Suprapubic skin (tissue), 4 donors: ENCODE measurements at regions not wholly inside any gene's neighbourhood (a gene's known extent, or its start where the extent isn't known, plus 50 kb on each side); places are given as distances from the start of the nearest gene placed in this dataset.
A peak's percentile ranks its signal among the peaks of the same experiment; 100 is the strongest.

Experiments
- DNase-seq, 2 donors: peaks; one replicate each; pipeline ENCODE4 v3.0.0-alpha.2; 2019; ENCODE audit warnings: low spot score in 2 of 2
- H3K27ac ChIP-seq: fragments of 200-600 bp; sonication (generic); one replicate; pipeline ENCODE4 v1.5.1; 2019
- H3K27me3 ChIP-seq: fragments of 200-600 bp; sonication (generic); one replicate; pipeline ENCODE4 v1.5.1; 2019
- H3K36me3 ChIP-seq: fragments of 200-600 bp; sonication (generic); one replicate; pipeline ENCODE4 v1.5.1; 2019
- H3K4me1 ChIP-seq: fragments of 200-600 bp; sonication (generic); one replicate; pipeline ENCODE4 v1.5.1; 2019
- H3K4me3 ChIP-seq: fragments of 200-600 bp; sonication (generic); one replicate; pipeline ENCODE4 v1.5.1; 2019; ENCODE audit warnings: mild to moderate bottlenecking
- H3K9me3 ChIP-seq: fragments of 200-600 bp; sonication (generic); one replicate; pipeline ENCODE4 v1.5.1; 2019
- CTCF ChIP-seq, 2 donors: fragments of 200-600 bp in 1 of 2; fragments of 450-650 bp in 1 of 2; sonication (generic) in 1 of 2; IDR thresholded peaks; one replicate each; pipeline ENCODE4 v1.5.1; 2016 to 2019; ENCODE audit warnings: antibody characterized with exemption in 2 of 2, mild to moderate bottlenecking in 1 of 2, moderate library complexity in 1 of 2
- EP300 ChIP-seq: sonication (generic); formaldehyde crosslinking; IDR thresholded peaks from one replicate; pipeline ENCODE4 v1.6.1; 2017; ENCODE audit warnings: antibody characterized with exemption
- POLR2A ChIP-seq, 2 donors: fragments of 450-650 bp; IDR thresholded peaks; one replicate each; pipeline ENCODE4 v1.6.1; 2017; ENCODE audit warnings: antibody characterized with exemption in 2 of 2, mild to moderate bottlenecking in 2 of 2, moderate library complexity in 2 of 2
- POLR2AphosphoS5 ChIP-seq, 3 donors: sonication (generic); formaldehyde crosslinking; IDR thresholded peaks; one replicate each; pipeline ENCODE4 v1.6.1; 2017; ENCODE audit warnings: antibody characterized with exemption in 3 of 3
- WGBS: methylation state at CpG from one replicate; pipeline ENCODE4 v1.1.5; 2018; 5-methylcytosine and 5-hydroxymethylcytosine counted together

GRCh38 chr18:54675076-54675475 lies 84.0 kb downstream of the DYNAP start:
- no peak overlapping the region for H3K27ac ChIP-seq
- DNase-seq = no peak
- H3K27me3 ChIP-seq = no peaks in the 10 kb centered on the region
- no peaks in the 10 kb centered on the region for H3K9me3 ChIP-seq
- H3K36me3 ChIP-seq = no peaks in the 10 kb centered on the region
- whole genome bisulfite sequencing = 69% methylated on average over 1 of the region's 1 CpG
- no peaks in the 10 kb centered on the region for H3K4me1 ChIP-seq
- H3K4me3 ChIP-seq = no peak overlapping the region
- TF ChIP-seq POLR2A (IDR thresholded peaks at IDR 0.05) (no peak), CTCF (IDR thresholded peaks at IDR 0.05) (no peak)

GRCh38 chr18:54679318-54680149 lies 88.5 kb downstream of the DYNAP start:
- H3K4me1 ChIP-seq = no peaks in the 10 kb centered on the region
- 35% methylated on average over 4 of the region's 4 CpGs for WGBS
- no peaks in the 10 kb centered on the region for H3K9me3 ChIP-seq
- no peaks in the 10 kb centered on the region for H3K36me3 ChIP-seq
- H3K27ac ChIP-seq = no peak overlapping the region
- no peak overlapping the region for H3K4me3 ChIP-seq
- TF ChIP-seq EP300 (no peak), CTCF (IDR thresholded peaks at IDR 0.05) (peak; percentile 40 to 45)
- no peaks in the 10 kb centered on the region for H3K27me3 ChIP-seq
- DNase-seq = no peak

- TF ChIP-seq POLR2A (IDR thresholded peaks at IDR 0.05) (no peak), CTCF (IDR thresholded peaks at IDR 0.05) (no peak), EP300 (no peak)
- WGBS = 58% methylated on average over 6 of the region's 6 CpGs
- no peaks in the 10 kb centered on the region for H3K36me3 ChIP-seq
- no peak overlapping the region for H3K27ac ChIP-seq
- DNase-seq = no peak
- H3K4me1 ChIP-seq = no peaks in the 10 kb centered on the region
- no peak overlapping the region for H3K4me3 ChIP-seq
- H3K27me3 ChIP-seq = no peaks in the 10 kb centered on the region
- no peaks in the 10 kb centered on the region for H3K9me3 ChIP-seq
These were observed 93.7 kb downstream of the DYNAP start for GRCh38 chr18:54684784-54685183.

- H3K4me3 ChIP-seq = no peak overlapping the region
- H3K27me3 ChIP-seq = no peaks in the 10 kb centered on the region
- no peak overlapping the region for H3K27ac ChIP-seq
- H3K9me3 ChIP-seq = no peaks in the 10 kb centered on the region
- no peaks in the 10 kb centered on the region for H3K36me3 ChIP-seq
- TF ChIP-seq POLR2A (IDR thresholded peaks at IDR 0.05) = no peak
- TF ChIP-seq EP300 = no peak
- no peak for TF ChIP-seq POLR2AphosphoS5 (IDR thresholded peaks at IDR 0.05)
- no peak for TF ChIP-seq CTCF (IDR thresholded peaks at IDR 0.05)
- no peaks in the 10 kb centered on the region for H3K4me1 ChIP-seq
- 87% methylated on average over 2 of the region's 2 CpGs for WGBS
- no peak for DNase-seq
These were observed 98.3 kb downstream of the DYNAP start for GRCh38 chr18:54689319-54689718.

- no peak overlapping the region for H3K4me3 ChIP-seq
- no peaks in the 10 kb centered on the region for H3K9me3 ChIP-seq
- WGBS = 48% methylated on average over 5 of the region's 5 CpGs
- no peak for DNase-seq
- TF ChIP-seq POLR2A (IDR thresholded peaks at IDR 0.05) (no peak), EP300 (no peak), CTCF (IDR thresholded peaks at IDR 0.05) (no peak), POLR2AphosphoS5 (IDR thresholded peaks at IDR 0.05) (no peak)
- no peaks in the 10 kb centered on the region for H3K4me1 ChIP-seq
- no peak overlapping the region for H3K27ac ChIP-seq
- H3K27me3 ChIP-seq = no peaks in the 10 kb centered on the region
- H3K36me3 ChIP-seq = no peaks in the 10 kb centered on the region
These were observed 99.2 kb downstream of the DYNAP start for GRCh38 chr18:54690198-54690597.
